Kidney glomerular epithelial cell (primary cell): ENCODE measurements at regions not wholly inside any gene's neighbourhood (a gene's known extent, or its start where the extent isn't known, plus 50 kb on each side); places are given as distances from the start of the nearest gene placed in this dataset.

ENCODE experiments used
- DNase-seq: peaks from one replicate; lab custom pipeline; 2025; lab: John Stamatoyannopoulos, UW

GRCh38 chr3:30069056-30069455, 537.3 kb upstream of the TGFBR2 start:
- DNase-seq, result no peak

DNA sequence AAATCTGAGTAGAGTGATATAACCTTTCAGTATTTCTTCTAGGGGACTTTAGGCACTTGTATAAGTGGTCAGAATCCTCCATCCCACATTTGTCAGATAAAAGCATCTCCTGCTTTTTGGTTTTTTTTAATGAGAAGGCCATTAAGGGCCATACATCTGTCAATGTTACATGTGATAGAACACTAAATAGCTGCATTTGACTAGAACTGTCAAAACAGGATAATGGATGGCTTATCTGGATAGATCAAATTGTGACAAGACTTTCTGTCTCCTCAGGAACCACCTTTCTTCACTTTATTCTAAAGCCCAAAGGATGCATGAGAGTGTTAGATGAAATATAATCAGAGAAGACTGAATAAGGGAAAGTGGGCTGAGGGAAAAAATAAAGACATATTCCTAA, 533.4 kb upstream of the TGFBR2 start:
- no peak for DNase-seq

DNA sequence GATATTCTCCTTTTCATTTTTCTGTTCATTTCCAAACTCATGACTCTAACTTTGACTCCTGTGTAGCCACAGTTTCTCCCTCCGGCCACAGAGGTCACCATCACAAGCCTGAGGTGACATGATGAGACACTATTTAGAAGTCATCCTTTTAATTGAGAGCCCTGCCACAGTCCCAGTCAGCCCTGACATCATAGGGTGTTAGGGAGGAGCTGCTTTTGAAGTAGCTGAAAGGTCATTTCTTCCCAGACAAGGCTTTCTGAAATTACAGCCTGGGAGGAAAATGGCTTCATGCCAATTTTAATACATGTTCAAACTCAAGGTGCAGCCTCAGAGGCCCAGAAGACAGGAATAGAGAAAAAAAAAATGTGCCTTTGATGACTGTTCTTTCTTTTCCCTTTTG, 532.8 kb upstream of the TGFBR2 start:
- no peak for DNase-seq

GRCh38 chr3:30075514-30075913, 530.9 kb upstream of the TGFBR2 start:
- no peak for DNase-seq

- DNase-seq, result no peak
Measured at GRCh38 chr3:30076899-30077298, 529.5 kb upstream of the TGFBR2 start.

DNA sequence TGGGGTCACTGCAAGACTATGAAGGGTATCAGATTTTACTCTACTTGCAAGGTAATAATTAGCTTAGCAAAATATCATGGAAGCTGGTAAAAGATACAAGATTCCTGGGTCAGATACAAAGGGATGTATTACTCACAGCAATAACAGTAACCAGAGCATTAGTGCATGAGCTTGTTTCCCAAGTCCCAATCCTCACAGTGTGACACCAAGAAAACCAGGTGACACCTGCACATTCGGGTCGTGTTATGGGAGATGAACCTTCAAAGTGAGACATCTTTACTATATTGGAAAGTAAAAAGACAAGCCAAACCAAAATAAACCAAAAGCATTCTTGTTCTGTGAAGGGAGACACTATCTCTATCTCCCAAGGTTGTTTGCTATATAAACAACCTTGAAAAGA, 528.7 kb upstream of the TGFBR2 start:
- DNase-seq, result no peak

DNA sequence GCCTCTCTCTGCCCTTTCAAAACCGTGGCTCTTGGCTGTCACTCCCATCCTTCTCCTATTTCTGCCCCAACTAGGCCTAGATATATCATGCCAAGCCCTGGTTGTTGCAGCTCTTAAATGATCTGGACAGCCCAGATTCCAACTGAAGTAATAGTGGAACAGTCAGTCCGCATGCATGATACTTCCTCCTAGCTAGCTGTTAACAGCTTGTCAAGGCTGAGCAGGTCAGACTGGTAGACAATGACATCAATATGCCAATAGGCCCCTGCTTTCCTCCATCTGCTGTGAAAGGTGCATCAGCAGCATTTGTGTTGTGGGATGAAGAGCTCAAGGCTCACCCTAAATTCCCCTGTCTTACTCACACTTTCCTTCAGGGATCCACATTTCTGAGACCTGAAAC, 527.7 kb upstream of the TGFBR2 start:
- DNase-seq, result no peak

DNA sequence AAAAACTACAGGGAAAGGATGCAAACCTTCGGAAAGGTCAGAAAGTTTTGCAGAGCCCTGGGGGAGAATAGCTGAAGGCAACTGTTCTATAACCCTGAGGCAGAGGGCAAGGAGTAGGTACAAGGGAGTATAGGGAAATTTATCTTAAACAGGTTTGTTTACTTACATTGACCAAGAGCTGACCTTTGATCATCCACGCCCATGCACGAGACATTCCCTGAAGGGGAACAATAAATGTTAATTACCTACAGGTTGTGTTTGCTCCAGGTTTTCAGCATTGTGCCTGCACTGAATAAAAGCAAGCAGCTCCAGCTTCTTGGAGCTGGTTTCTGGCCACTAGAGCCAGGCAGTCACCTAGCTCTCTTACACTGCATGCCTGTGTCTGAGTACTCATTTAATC, 524.5 kb upstream of the TGFBR2 start:
- no peak for DNase-seq

GRCh38 chr3:30082652-30083051, 523.7 kb upstream of the TGFBR2 start:
- DNase-seq, result no peak

GRCh38 chr3:30083315-30083714, 523.1 kb upstream of the TGFBR2 start:
- no peak for DNase-seq

GRCh38 chr3:30084316-30084715, 522.1 kb upstream of the TGFBR2 start:
- DNase-seq, result no peak

DNA sequence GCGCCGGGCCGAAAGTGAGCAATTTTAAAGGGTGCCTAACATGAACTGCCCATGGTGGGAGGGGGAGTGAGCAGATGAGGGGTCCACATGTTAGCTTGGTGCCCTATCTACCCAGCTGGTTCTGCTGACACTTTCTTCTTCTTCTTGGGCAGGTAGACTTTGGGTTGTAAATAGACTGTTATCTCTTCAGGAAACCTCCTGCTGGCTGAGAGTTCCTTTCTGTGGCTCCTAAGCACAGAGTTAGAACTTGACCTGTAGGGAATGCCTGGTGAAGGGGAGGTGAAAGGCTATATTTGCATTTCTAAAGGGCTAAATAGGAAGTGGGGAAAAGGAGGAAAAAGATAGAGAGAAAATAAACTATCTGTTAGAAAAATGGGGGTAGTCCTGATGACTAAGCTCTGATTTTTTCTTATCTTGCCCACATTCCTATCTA, 521.4 kb upstream of the TGFBR2 start:
- DNase-seq, result no peak

GRCh38 chr3:30085486-30085885, 520.9 kb upstream of the TGFBR2 start:
- no peak for DNase-seq

DNA sequence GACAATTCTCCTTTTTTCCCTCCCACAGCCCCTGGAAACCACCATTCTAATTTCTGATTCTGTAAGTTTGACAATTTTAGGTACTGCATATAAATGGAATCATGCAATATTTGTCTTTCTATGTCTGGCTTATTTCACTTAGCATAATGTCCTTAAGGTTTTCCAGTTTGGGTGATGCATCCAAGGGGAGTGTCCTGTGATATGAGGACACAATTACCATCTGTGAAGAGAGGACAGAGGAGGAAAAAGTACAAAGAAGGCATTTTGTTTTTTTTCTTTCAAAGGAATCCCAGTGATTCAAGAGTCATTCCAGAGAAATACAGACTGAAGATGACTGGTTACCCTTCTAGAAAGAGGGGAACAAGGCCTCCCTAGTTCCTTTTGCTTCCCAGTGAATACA, 514.7 kb upstream of the TGFBR2 start:
- no peak for DNase-seq

DNA sequence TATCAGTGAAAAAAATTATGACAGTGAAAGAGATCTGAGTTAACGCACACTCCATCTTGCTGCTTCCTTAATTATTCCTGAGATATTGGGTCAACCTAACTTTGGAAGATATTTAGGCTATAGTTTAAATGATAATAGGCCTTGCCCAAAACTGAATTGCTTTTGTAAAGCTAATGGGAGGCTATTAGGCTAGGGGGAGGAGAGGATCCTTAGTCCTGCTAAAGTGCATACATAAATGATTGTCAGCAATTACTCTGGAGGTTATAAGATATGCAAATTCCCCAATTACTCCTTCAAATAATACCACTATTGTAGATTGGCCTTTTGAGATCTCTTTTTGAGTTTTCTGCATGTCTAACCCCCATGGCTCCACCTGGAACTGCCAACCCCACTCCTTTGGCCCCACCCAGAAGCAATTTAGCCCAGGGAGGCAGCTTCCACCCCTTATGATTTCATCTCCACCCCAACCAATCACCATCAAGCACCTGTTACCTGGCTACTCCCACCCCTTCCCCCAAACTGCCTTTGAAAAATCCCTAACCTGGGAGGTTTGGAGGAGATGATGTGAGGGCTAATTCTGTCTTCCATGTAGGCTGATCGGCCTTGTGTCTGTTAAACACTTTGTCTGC, 509.3 kb upstream of the TGFBR2 start:
- no peak for DNase-seq

- no peak for DNase-seq
Measured at GRCh38 chr3:30098243-30098642, 508.2 kb upstream of the TGFBR2 start.

DNA sequence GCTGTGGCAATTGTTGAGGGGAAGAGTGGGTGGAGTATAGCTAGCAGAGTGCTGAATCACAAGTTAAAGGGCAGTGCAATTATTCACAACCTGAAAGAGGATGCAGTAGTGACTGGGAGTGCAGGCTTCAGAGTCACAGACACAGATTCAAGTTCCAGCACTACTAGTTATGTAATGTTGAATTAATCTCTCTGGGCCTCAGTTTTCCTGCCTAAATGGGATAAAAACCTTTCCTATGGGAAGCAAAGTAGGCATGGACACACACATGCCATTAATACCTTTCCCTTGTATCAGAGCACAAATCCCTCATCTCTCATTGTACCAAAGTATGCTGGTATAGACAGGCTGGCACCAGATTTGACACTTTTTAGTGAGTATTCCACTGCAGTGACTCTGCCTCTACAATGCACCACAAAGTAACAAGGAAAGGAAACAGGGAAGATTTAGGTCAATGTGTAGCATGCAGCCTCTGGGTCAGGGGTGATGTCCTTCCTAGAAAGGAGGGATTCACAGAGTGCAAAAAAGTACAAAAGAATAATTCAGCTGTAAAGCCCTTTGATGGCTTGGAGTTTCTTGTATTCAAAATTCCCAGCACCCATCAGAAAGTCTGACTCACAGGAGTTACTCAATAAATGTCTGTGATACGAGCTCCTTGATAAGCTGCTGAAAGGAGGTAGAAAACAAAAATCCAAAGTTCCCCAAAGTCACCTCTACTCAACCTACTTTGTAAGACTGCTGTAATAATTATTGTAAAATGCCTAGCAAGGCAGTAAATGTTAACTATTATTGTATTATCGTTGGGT, 507.5 kb upstream of the TGFBR2 start:
- DNase-seq, result peak; percentile 6

DNA sequence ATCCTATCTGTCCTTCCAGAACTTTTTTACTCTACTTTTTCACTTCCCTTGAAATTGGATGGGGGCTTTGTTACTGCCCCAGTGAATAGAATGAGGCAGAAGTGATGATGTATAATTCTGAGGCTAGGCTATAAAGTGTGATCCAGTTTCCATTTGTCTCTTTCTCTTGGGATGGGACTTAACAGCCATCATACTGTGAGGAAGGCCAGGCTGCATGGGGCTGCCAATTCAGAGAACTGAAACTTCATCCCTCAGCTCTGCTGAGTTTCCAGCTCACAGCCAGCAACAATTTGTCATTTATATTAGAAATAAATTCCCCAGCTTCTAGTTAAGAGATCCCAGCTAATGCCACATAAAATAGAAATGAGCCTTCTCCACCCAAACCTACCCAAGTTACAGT, 504.0 kb upstream of the TGFBR2 start:
- no peak for DNase-seq

- no peak for DNase-seq
Measured at GRCh38 chr3:30103186-30103585, 503.2 kb upstream of the TGFBR2 start.

DNA sequence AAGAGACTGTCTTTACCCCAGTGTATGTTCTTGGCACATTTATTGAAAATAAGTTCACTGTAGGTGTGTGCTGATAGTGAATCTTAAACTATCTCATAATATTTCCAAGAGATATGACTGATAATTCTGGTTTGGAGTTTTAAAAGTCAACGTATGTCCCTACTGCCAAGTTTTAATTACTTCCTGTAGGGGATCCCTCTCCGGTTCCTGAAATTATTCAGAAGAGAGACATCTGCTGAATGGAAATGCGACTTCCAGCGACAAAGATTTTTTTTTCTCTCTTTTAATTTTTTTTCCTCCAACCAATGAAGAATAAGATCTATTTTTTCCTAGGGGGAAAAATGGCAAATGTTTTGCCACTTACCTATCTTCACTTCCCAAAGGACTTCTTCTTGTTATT, 498.9 kb upstream of the TGFBR2 start:
- no peak for DNase-seq

GRCh38 chr3:30112411-30112810, 494.0 kb upstream of the TGFBR2 start:
- DNase-seq, result no peak

GRCh38 chr3:30112902-30113484, 493.4 kb upstream of the TGFBR2 start:
- peak; percentile 29 for DNase-seq

- no peak for DNase-seq
Measured at GRCh38 chr3:30113906-30114305, 492.5 kb upstream of the TGFBR2 start.
